H9 (cell line): ENCODE measurements at regions not wholly inside any gene's neighbourhood (a gene's known extent, or its start where the extent isn't known, plus 50 kb on each side); places are given as distances from the start of the nearest gene placed in this dataset.

Experiments used
- DNase-seq: peaks from one replicate; pipeline ENCODE4 v3.0.0-alpha.2; 2017
- H2AFZ ChIP-seq: one replicate; pipeline ENCODE4 v1.6.1; 2013; ENCODE audit warnings: mild to moderate bottlenecking, low read length, control low read depth, moderate library complexity
- H2AK5ac ChIP-seq: 2 replicates; pipeline ENCODE4 v1.6.1; 2013; ENCODE audit warnings: low read length, control low read depth, mixed read lengths; ENCODE audit not compliant: insufficient read length
- H2BK120ac ChIP-seq: one replicate; pipeline ENCODE4 v1.6.1; 2013; ENCODE audit warnings: low read depth, mild to moderate bottlenecking, low read length, control low read depth, inconsistent platforms; ENCODE audit not compliant: poor library complexity, severe bottlenecking
- H2BK12ac ChIP-seq: 2 replicates; pipeline ENCODE4 v1.6.1; 2013; ENCODE audit warnings: low read length, control low read depth, mixed read lengths, low read depth; ENCODE audit not compliant: insufficient read length
- H2BK15ac ChIP-seq: 2 replicates; pipeline ENCODE4 v1.6.1; 2013; ENCODE audit warnings: low read depth, low read length, control low read depth
- H2BK20ac ChIP-seq: one replicate; pipeline ENCODE4 v1.6.1; 2013; ENCODE audit warnings: low read depth, mild to moderate bottlenecking, low read length, control low read depth, inconsistent platforms; ENCODE audit not compliant: poor library complexity, severe bottlenecking
- H2BK5ac ChIP-seq: 2 replicates; pipeline ENCODE4 v1.6.1; 2013; ENCODE audit warnings: low read length, control low read depth, mixed read lengths; ENCODE audit not compliant: insufficient read length
- H3K14ac ChIP-seq: 2 replicates; pipeline ENCODE4 v1.6.1; 2013; ENCODE audit warnings: low read length, control low read depth; ENCODE audit not compliant: insufficient read depth
- H3K18ac ChIP-seq: 2 replicates; pipeline ENCODE4 v1.6.1; 2013; ENCODE audit warnings: low read depth, mild to moderate bottlenecking, mixed read lengths, low read length, control low read depth; ENCODE audit not compliant: insufficient read length
- H3K23ac ChIP-seq: 2 replicates; pipeline ENCODE4 v1.6.1; 2013; ENCODE audit warnings: low read length, control low read depth, mixed read lengths, low read depth; ENCODE audit not compliant: insufficient read length
- H3K23me2 ChIP-seq: 2 replicates; pipeline ENCODE4 v1.6.1; 2013; ENCODE audit warnings: low read depth, mild to moderate bottlenecking, mixed read lengths, low read length, control low read depth; ENCODE audit not compliant: insufficient read length, poor library complexity, severe bottlenecking
- H3K27ac ChIP-seq: 2 replicates; pipeline ENCODE4 v1.5.1; 2013; ENCODE audit warnings: low read length, control low read depth, mixed read lengths, low read depth; ENCODE audit not compliant: insufficient read length
- H3K27me3 ChIP-seq: 2 replicates; pipeline ENCODE4 v1.6.1; 2013; ENCODE audit warnings: low read length, control low read depth, inconsistent platforms; ENCODE audit not compliant: insufficient read depth
- H3K4ac ChIP-seq: 2 replicates; pipeline ENCODE4 v1.6.1; 2013; ENCODE audit warnings: low read depth, mild to moderate bottlenecking, control low read depth, inconsistent platforms, low read length, moderate library complexity
- H3K4me1 ChIP-seq: 2 replicates; pipeline ENCODE4 v1.6.1; 2013; ENCODE audit warnings: low read length, control low read depth, inconsistent platforms; ENCODE audit not compliant: insufficient read depth
- H3K4me2 ChIP-seq: 2 replicates; pipeline ENCODE4 v1.6.1; 2013; ENCODE audit warnings: low read length, control low read depth, mixed read lengths; ENCODE audit not compliant: insufficient read length, insufficient read depth
- H3K56ac ChIP-seq: 2 replicates; pipeline ENCODE4 v1.6.1; 2013; ENCODE audit warnings: low read depth, mild to moderate bottlenecking, mixed read lengths, low read length, control low read depth; ENCODE audit not compliant: insufficient read length
- H3K79me1 ChIP-seq: 2 replicates; pipeline ENCODE4 v1.6.1; 2013; ENCODE audit warnings: low read depth, mild to moderate bottlenecking, moderate library complexity, low read length, control low read depth, inconsistent platforms; ENCODE audit not compliant: insufficient read depth, poor library complexity, severe bottlenecking
- H3K79me2 ChIP-seq: 2 replicates; pipeline ENCODE4 v1.6.1; 2013; ENCODE audit warnings: low read length, control low read depth, inconsistent platforms; ENCODE audit not compliant: insufficient read depth
- H3K9ac ChIP-seq: 2 replicates; pipeline ENCODE4 v1.6.1; 2013; ENCODE audit warnings: low read length, control low read depth, mixed read lengths; ENCODE audit not compliant: insufficient read length; ENCODE audit errors: extremely low read depth
- H3K9me3 ChIP-seq: one replicate; pipeline ENCODE4 v1.6.1; 2013; ENCODE audit warnings: low read depth, low read length, inconsistent platforms; ENCODE audit not compliant: control insufficient read depth
- H3T11ph ChIP-seq: one replicate; pipeline ENCODE4 v1.6.1; 2013; ENCODE audit warnings: mild to moderate bottlenecking, low read length, control low read depth, inconsistent platforms
- H4K20me1 ChIP-seq: one replicate; pipeline ENCODE4 v1.6.1; 2013; ENCODE audit not compliant: control insufficient read depth, insufficient read length, insufficient read depth
- H4K5ac ChIP-seq: 2 replicates; pipeline ENCODE4 v1.6.1; 2013; ENCODE audit warnings: low read depth, mild to moderate bottlenecking, mixed read lengths, low read length, control low read depth; ENCODE audit not compliant: insufficient read length
- H4K8ac ChIP-seq: replicated peaks from 2 replicates; pipeline ENCODE4 v1.6.1; 2013; ENCODE audit warnings: low read length, control low read depth, mixed read lengths, low read depth; ENCODE audit not compliant: insufficient read length
- H4K91ac ChIP-seq: 2 replicates; pipeline ENCODE4 v1.6.1; 2013; ENCODE audit warnings: low read depth, mild to moderate bottlenecking, moderate library complexity, mixed read lengths, low read length, control low read depth; ENCODE audit not compliant: insufficient read length
- H3K27ac Mint-ChIP-seq, 3 experiments: 2 replicates in 2 of 3; 3 replicates in 1 of 3; pipeline ENCODE4 v1.8.0; 2020 to 2021; ENCODE audit warnings: mixed read lengths in 3 of 3, mild to moderate bottlenecking in 1 of 3, moderate library complexity in 1 of 3
- H3K27me3 Mint-ChIP-seq: 2 replicates; pipeline ENCODE4 v1.8.0; 2021; ENCODE audit warnings: low read depth, mild to moderate bottlenecking, moderate library complexity, mixed read lengths
- H3K36me3 Mint-ChIP-seq, 3 experiments: 2 replicates in 2 of 3; 3 replicates in 1 of 3; pipeline ENCODE4 v1.8.0; 2020 to 2021; ENCODE audit warnings: low read depth in 3 of 3, mixed read lengths in 3 of 3; ENCODE audit not compliant: insufficient read depth in 1 of 3
- H3K4me1 Mint-ChIP-seq, 2 experiments: 2 replicates each; pipeline ENCODE4 v1.8.0; 2020; ENCODE audit warnings: mixed read lengths in 2 of 2
- H3K4me3 Mint-ChIP-seq, 2 experiments: 2 replicates in 1 of 2; 3 replicates in 1 of 2; pipeline ENCODE4 v1.8.0; 2020 to 2021; ENCODE audit warnings: mild to moderate bottlenecking in 2 of 2, mixed read lengths in 2 of 2, moderate library complexity in 1 of 2
- H3K9me3 Mint-ChIP-seq, 2 experiments: 2 replicates in 1 of 2; 3 replicates in 1 of 2; pipeline ENCODE4 v1.8.0; 2020; ENCODE audit warnings: mild to moderate bottlenecking in 2 of 2, mixed read lengths in 2 of 2, moderate library complexity in 1 of 2
- CTCF ChIP-seq: fragments of 200-600 bp; sonication (generic); conservative IDR thresholded peaks from 3 replicates; pipeline ENCODE4 v1.8.0; 2021; ENCODE audit warnings: antibody characterized with exemption, mild to moderate bottlenecking
- WGBS: extraction: QIAGEN DNeasy Blood & Tissue Kit; methylation state at CpG from one replicate; pipeline ENCODE4 v1.1.7; 2013; ENCODE audit warnings: missing lambda C conversion rate, low lambda C conversion rate, mixed read lengths; ENCODE audit not compliant: insufficient read length; ENCODE audit errors: extremely low coverage; 5-methylcytosine and 5-hydroxymethylcytosine counted together

GRCh38 chr3:82640254-82640653 lies 878.8 kb upstream of the GBE1 start:
- Mint-ChIP-seq H3K4me1 (no peaks in the 10 kb centered on the region), H3K4me3 (no peak overlapping the region)
- WGBS = no CpG with 5 or more reads among the region's 3 CpGs

More at GRCh38 chr3:82640254-82640653, 878.8 kb upstream of the GBE1 start:
- no peak overlapping the region for H4K8ac ChIP-seq
- H3K18ac ChIP-seq = no peak overlapping the region
- H3K56ac ChIP-seq = no peak overlapping the region
- H3K14ac ChIP-seq = no peak overlapping the region
- Mint-ChIP-seq H3K27me3 (no peaks in the 10 kb centered on the region), H3K27ac (no peak overlapping the region), H3K9me3 (peaks cover 9 to 15% of the 10 kb centered on the region in 2 experiments), H3K36me3 (peaks cover 2 to 16% (median 2%) of the 10 kb centered on the region in 3 experiments; a peak in 6 of 7 replicates)
- no peaks in the 10 kb centered on the region for H3K27me3 ChIP-seq
- DNase-seq = no peak
- no peak overlapping the region for H3T11ph ChIP-seq
- no peak overlapping the region for H2AFZ ChIP-seq
- H4K5ac ChIP-seq = no peak overlapping the region
- no peak overlapping the region for H2BK15ac ChIP-seq
- no peaks in the 10 kb centered on the region for H3K23me2 ChIP-seq
- no peak overlapping the region for H4K91ac ChIP-seq
- no peaks in the 10 kb centered on the region for H3K4me1 ChIP-seq
- no peak overlapping the region for H3K4me2 ChIP-seq
- no peak overlapping the region for H3K27ac ChIP-seq
- H3K79me1 ChIP-seq = no peaks in the 10 kb centered on the region
- no peaks in the 10 kb centered on the region for H3K79me2 ChIP-seq
- no peak overlapping the region for H3K23ac ChIP-seq
- TF ChIP-seq CTCF = no peak
- H2AK5ac ChIP-seq = no peak overlapping the region
- H2BK12ac ChIP-seq = no peak overlapping the region
- H2BK20ac ChIP-seq = no peak overlapping the region
- H4K20me1 ChIP-seq = no peaks in the 10 kb centered on the region
- H3K9me3 ChIP-seq = peaks cover 6% of the 10 kb centered on the region
- H3K9ac ChIP-seq = no peak overlapping the region
- no peak overlapping the region for H2BK5ac ChIP-seq
- H3K4ac ChIP-seq = no peak overlapping the region
- H2BK120ac ChIP-seq = no peak overlapping the region
